H1 (cell line): ENCODE measurements at regions not wholly inside any gene's neighbourhood (a gene's known extent, or its start where the extent isn't known, plus 50 kb on each side); places are given as distances from the start of the nearest gene placed in this dataset.

Experiments
- ASH2L ChIP-seq: fragments of 200-600, 300-600 bp; sonication (generic); IDR thresholded peaks from one replicate; pipeline ENCODE4 v1.7.1; 2017; ENCODE audit warnings: low read length
- CBX8 ChIP-seq: fragments of 300-800, 300-1000 bp; sonication (generic); IDR thresholded peaks from 2 replicates; pipeline ENCODE4 v1.7.1; 2016; ENCODE audit warnings: low read depth, low read length, borderline replicate concordance
- HDAC2 ChIP-seq, 2 experiments: fragments of 300-600 bp in 1 of 2; sonication (generic) in 1 of 2; IDR thresholded peaks; 2 replicates each; pipeline ENCODE4 v1.6.1; 2011 to 2012; ENCODE audit warnings: low read depth in 2 of 2, low read length in 2 of 2, mild to moderate bottlenecking in 2 of 2, moderate library complexity in 2 of 2, borderline replicate concordance in 1 of 2, inconsistent platforms in 1 of 2
- TF ChIP-seq, protein P1 (sequence below): IDR thresholded peaks from 2 replicates; pipeline ENCODE4 v1.6.1; 2011; ENCODE audit warnings: low read length, improper control_type of control experiment

DNA sequence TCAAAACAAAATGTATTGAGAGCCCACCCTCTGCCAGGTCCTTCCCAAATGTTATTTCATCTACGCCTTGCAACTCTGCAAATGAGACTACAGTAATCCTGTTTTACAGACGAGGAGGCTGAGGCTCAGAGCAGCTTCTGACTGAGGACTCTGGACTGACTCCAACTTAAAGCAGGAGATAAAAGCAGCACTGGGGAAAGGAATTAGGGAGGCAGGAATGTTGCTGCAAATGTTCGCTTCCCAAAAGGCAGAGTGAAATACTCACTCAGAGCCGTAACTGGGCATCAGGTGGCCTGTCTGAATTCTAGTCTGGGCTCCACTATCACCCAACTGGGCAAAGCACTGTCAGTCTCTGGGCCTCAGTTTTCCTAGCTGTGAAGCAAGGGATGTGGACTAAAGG is 94.7 kb upstream of the SRD5A3 start (continued):
- no peak for TF ChIP-seq ASH2L
- TF ChIP-seq CBX8: no peak
- no peak for TF ChIP-seq HDAC2 (IDR thresholded peaks at IDR 0.05; ENCODE audit: borderline replicate concordance in 1 of 2, low read depth in 2 of 2, low read length in 2 of 2)
- TF ChIP-seq, protein P1, sequence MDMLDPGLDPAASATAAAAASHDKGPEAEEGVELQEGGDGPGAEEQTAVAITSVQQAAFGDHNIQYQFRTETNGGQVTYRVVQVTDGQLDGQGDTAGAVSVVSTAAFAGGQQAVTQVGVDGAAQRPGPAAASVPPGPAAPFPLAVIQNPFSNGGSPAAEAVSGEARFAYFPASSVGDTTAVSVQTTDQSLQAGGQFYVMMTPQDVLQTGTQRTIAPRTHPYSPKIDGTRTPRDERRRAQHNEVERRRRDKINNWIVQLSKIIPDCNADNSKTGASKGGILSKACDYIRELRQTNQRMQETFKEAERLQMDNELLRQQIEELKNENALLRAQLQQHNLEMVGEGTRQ: no peak
